Head of caudate nucleus (tissue), 42 donors: ENCODE measurements at regions not wholly inside any gene's neighbourhood (a gene's known extent, or its start where the extent isn't known, plus 50 kb on each side); places are given as distances from the start of the nearest gene placed in this dataset.
"Not testable (repeated sequence)": the region's sequence is repeated elsewhere in the genome, so short reads cannot be mapped to it uniquely, and the experiment has no call there.

Source experiments
- DNase-seq, 42 donors: peaks; one replicate each; pipeline versions ENCODE4 v3.0.0 to v3.0.0-alpha.2; 2020 to 2021; ENCODE audit warnings: mixed read lengths in 7 of 42
- intact Hi-C: fragments of 100-400 bp; cut with DNase I; formaldehyde crosslinking; loops from one replicate; pipeline ENCODE4 v1.15.0; 2022

- intact Hi-C loops, result no loop called here
- DNase-seq, result no peak
Measured at GRCh38 chr18:67770520-67770919, 254.0 kb upstream of the DSEL start.

- DNase-seq, result no peak
- intact Hi-C loops, result no loop called here
Measured at GRCh38 chr18:67766930-67767329, 250.4 kb upstream of the DSEL start.

GRCh38 chr18:67752211-67752610 lies 235.7 kb upstream of the DSEL start:
- intact Hi-C loops, DNase-seq: not testable (repeated sequence)

- intact Hi-C loops, result no loop called here
- no peak for DNase-seq
Measured at GRCh38 chr18:67742954-67743353, 226.4 kb upstream of the DSEL start.

- DNase-seq, result no peak
Measured at GRCh38 chr18:67742525-67742924, 226.0 kb upstream of the DSEL start.

GRCh38 chr18:67735506-67735905 lies 219.0 kb upstream of the DSEL start:
- intact Hi-C loops, result no loop called here
- DNase-seq, result no peak

More at GRCh38 chr18:67742525-67742924, 226.0 kb upstream of the DSEL start:
- intact Hi-C loops, result no loop called here

- intact Hi-C loops, result no loop called here
- no peak for DNase-seq
Measured at GRCh38 chr18:67733088-67733487, 216.6 kb upstream of the DSEL start.

GRCh38 chr18:67731851-67732250 lies 215.3 kb upstream of the DSEL start:
- no peak for DNase-seq
- intact Hi-C loops, result no loop called here

- intact Hi-C loops, result no loop called here
- DNase-seq, result peak in 1 of 42 donors; percentile 19
Measured at GRCh38 chr18:67730886-67731285, 214.4 kb upstream of the DSEL start.

- intact Hi-C loops, result no loop called here
- no peak for DNase-seq
Measured at GRCh38 chr18:67728364-67728763, 211.8 kb upstream of the DSEL start.

GRCh38 chr18:67726882-67727281 lies 210.4 kb upstream of the DSEL start:
- no peak for DNase-seq
- intact Hi-C loops, result no loop called here

GRCh38 chr18:67717800-67718199 lies 201.3 kb upstream of the DSEL start:
- intact Hi-C loops, result no loop called here
- no peak for DNase-seq

GRCh38 chr18:67715567-67715966 lies 199.0 kb upstream of the DSEL start:
- intact Hi-C loops, result no loop called here
- no peak for DNase-seq

- no peak for DNase-seq
- intact Hi-C loops, result no loop called here
Measured at GRCh38 chr18:67710639-67711038, 194.1 kb upstream of the DSEL start.

- intact Hi-C loops, result no loop called here
- no peak for DNase-seq
Measured at GRCh38 chr18:67705748-67706147, 189.2 kb upstream of the DSEL start.

- DNase-seq, result no peak
- intact Hi-C loops, result no loop called here
Measured at GRCh38 chr18:67695684-67696083, 179.2 kb upstream of the DSEL start.

GRCh38 chr18:67694787-67695186 lies 178.3 kb upstream of the DSEL start:
- DNase-seq, result no peak
- intact Hi-C loops, result no loop called here

GRCh38 chr18:67692811-67693210 lies 176.3 kb upstream of the DSEL start:
- intact Hi-C loops, result no loop called here

GRCh38 chr18:67682516-67682915 lies 166.0 kb upstream of the DSEL start:
- intact Hi-C loops, result no loop called here
- no peak for DNase-seq

More at GRCh38 chr18:67692811-67693210, 176.3 kb upstream of the DSEL start:
- no peak for DNase-seq

GRCh38 chr18:67677489-67677888 lies 161.0 kb upstream of the DSEL start:
- no peak for DNase-seq
- intact Hi-C loops, result no loop called here

GRCh38 chr18:67672716-67673115 lies 156.2 kb upstream of the DSEL start:
- intact Hi-C loops, result no loop called here

GRCh38 chr18:67672155-67672554 lies 155.6 kb upstream of the DSEL start:
- intact Hi-C loops, result no loop called here
- DNase-seq, result no peak

More at GRCh38 chr18:67672716-67673115, 156.2 kb upstream of the DSEL start:
- no peak for DNase-seq
